HCT116 (cell line): ENCODE measurements at regions not wholly inside any gene's neighbourhood (a gene's known extent, or its start where the extent isn't known, plus 50 kb on each side); places are given as distances from the start of the nearest gene placed in this dataset.

Experiments used
- ATAC-seq: fragments of 200-7000 bp; cut with Tn5 transposase; 2 replicates; pipeline ENCODE4 v1.9.1; 2020; ENCODE audit warnings: mild to moderate bottlenecking, moderate library complexity
- BruUV-seq: library from RNA; stranded (reverse); fragments of 400-500 nt; replicated peaks from 2 replicates; lab custom pipeline; 2021; lab: Mats Ljungman, UMichigan
- CTCF ChIA-PET: fragments of 300-600 bp; sonication (Branson Sonifier 250); formaldehyde crosslinking; loops from one replicate; lab custom pipeline; 2021; ENCODE audit warnings: antibody characterized with exemption; lab: Charles Lee
- POLR2A ChIA-PET: fragments of 300-600, 350-600 bp; sonication (Branson Sonifier 250); formaldehyde crosslinking; loops from one replicate; lab custom pipeline; 2021; ENCODE audit warnings: antibody characterized with exemption; lab: Charles Lee
- RAD21 ChIA-PET, 2 experiments: fragments of 300-600 bp; sonication (Branson Sonifier 250); formaldehyde crosslinking; loops; one replicate each; lab custom pipeline; 2023; ENCODE audit warnings: low total read pairs in 2 of 2; ENCODE audit not compliant: uncharacterized antibody in 2 of 2, unreplicated experiment in 2 of 2, low non-redundant PET in 1 of 2; lab: Charles Lee
- DNase-seq: peaks from one replicate; pipeline ENCODE4 v3.0.0-alpha.2; 2010; ENCODE audit warnings: low read depth, low spot score
- H2AFZ ChIP-seq: fragments of 200-600 bp; shearing (Covaris generic), sonication (generic); 2 replicates; pipeline ENCODE4 v1.6.1; 2017; ENCODE audit warnings: low read depth, mixed run types, mixed read lengths, antibody characterized with exemption, low read length; ENCODE audit not compliant: poor library complexity, severe bottlenecking
- H3K27ac ChIP-seq: 2 replicates; pipeline ENCODE4 v1.5.1; 2012; ENCODE audit warnings: low read depth, low read length
- H3K27me3 ChIP-seq: fragments of 200-600 bp; sonication (generic); 2 replicates; pipeline ENCODE4 v1.6.1; 2016; ENCODE audit warnings: mixed run types, low read length, mixed read lengths; ENCODE audit not compliant: insufficient read depth
- H3K36me3 ChIP-seq, 2 experiments: fragments of 200-500 bp in 1 of 2; fragments of 200-600 bp in 1 of 2; sonication (Bioruptor generic) in 1 of 2; sonication (generic) in 1 of 2; 2 replicates each; pipeline versions ENCODE4 v1.5.1 to v1.6.1; 2014 to 2016; ENCODE audit warnings: low read length in 2 of 2, inconsistent platforms in 1 of 2, mixed read lengths in 1 of 2, mixed run types in 1 of 2; ENCODE audit not compliant: insufficient read depth in 2 of 2, control insufficient read depth in 1 of 2
- H3K4me1 ChIP-seq, 2 experiments: fragments of 200-600 bp in 1 of 2; sonication (generic) in 1 of 2; 2 replicates each; pipeline versions ENCODE4 v1.5.1 to v1.6.1; 2012 to 2017; ENCODE audit warnings: low read length in 2 of 2, inconsistent platforms in 1 of 2, mild to moderate bottlenecking in 1 of 2, mixed read lengths in 1 of 2, mixed run types in 1 of 2, moderate library complexity in 1 of 2; ENCODE audit not compliant: insufficient read depth in 2 of 2, control insufficient read depth in 1 of 2
- H3K4me2 ChIP-seq: fragments of 200-600 bp; sonication (generic); 2 replicates; pipeline ENCODE4 v1.6.1; 2017; ENCODE audit warnings: mixed run types, low read length, mixed read lengths
- H3K4me3 ChIP-seq, 2 experiments: fragments of 200-600 bp in 1 of 2; sonication (generic) in 1 of 2; replicated peaks in 1 of 2; 2 replicates each; pipeline ENCODE4 v1.5.1; 2011 to 2016; ENCODE audit warnings: low read length in 2 of 2, control low read depth in 1 of 2, low read depth in 1 of 2, mild to moderate bottlenecking in 1 of 2, mixed read lengths in 1 of 2, mixed run types in 1 of 2
- H3K79me2 ChIP-seq: fragments of 200-600 bp; sonication (generic); 2 replicates; pipeline ENCODE4 v1.6.1; 2017; ENCODE audit warnings: mild to moderate bottlenecking, mixed run types, low read length, moderate library complexity, mixed read lengths; ENCODE audit not compliant: insufficient read depth
- H3K9ac ChIP-seq: fragments of 200-600 bp; sonication (generic); 2 replicates; pipeline ENCODE4 v1.6.1; 2016; ENCODE audit warnings: low read length, mixed read lengths
- H3K9me2 ChIP-seq: fragments of 200-600 bp; sonication (generic), shearing (Covaris generic); 2 replicates; pipeline ENCODE4 v1.6.1; 2017; ENCODE audit warnings: mixed run types, mild to moderate bottlenecking, moderate library complexity; ENCODE audit not compliant: insufficient read depth
- H3K9me3 ChIP-seq, 2 experiments: fragments of 200-500 bp in 1 of 2; fragments of 200-600 bp in 1 of 2; sonication (Bioruptor generic) in 1 of 2; sonication (generic) in 1 of 2; 2 replicates each; pipeline ENCODE4 v1.6.1; 2014 to 2017; ENCODE audit warnings: low read length in 2 of 2, mixed read lengths in 2 of 2, inconsistent platforms in 1 of 2, low read depth in 1 of 2, mild to moderate bottlenecking in 1 of 2, mixed run types in 1 of 2, moderate library complexity in 1 of 2; ENCODE audit not compliant: control insufficient read depth in 1 of 2, insufficient read depth in 1 of 2
- H4K20me1 ChIP-seq: fragments of 200-600 bp; sonication (generic), shearing (Covaris generic); 2 replicates; pipeline ENCODE4 v1.6.1; 2017; ENCODE audit warnings: mixed run types, mild to moderate bottlenecking, moderate library complexity; ENCODE audit not compliant: insufficient read depth
- CEBPB ChIP-seq: IDR thresholded peaks from 2 replicates; pipeline ENCODE4 v1.6.1; 2012; ENCODE audit warnings: low read depth
- EGR1 ChIP-seq: IDR thresholded peaks from 2 replicates; pipeline ENCODE4 v1.6.1; 2012; ENCODE audit warnings: low read depth
- EZH2 ChIP-seq: fragments of 200-600 bp; sonication (generic); IDR thresholded peaks from 2 replicates; pipeline ENCODE4 v1.6.1; 2017; ENCODE audit warnings: antibody characterized with exemption, mixed run types
- JUND ChIP-seq: IDR thresholded peaks from 2 replicates; pipeline ENCODE4 v1.6.1; 2012
- TCF7L2 ChIP-seq: IDR thresholded peaks from 2 replicates; pipeline ENCODE4 v1.7.0; 2011; ENCODE audit warnings: borderline replicate concordance, inconsistent platforms; ENCODE audit not compliant: insufficient read depth, insufficient read length; ENCODE audit errors: extremely low read depth
- YY1 ChIP-seq: IDR thresholded peaks from 2 replicates; pipeline ENCODE4 v1.6.1; 2011; ENCODE audit warnings: low read length, low read depth, moderate library complexity, mild to moderate bottlenecking; ENCODE audit not compliant: insufficient replicate concordance; ENCODE audit errors: extremely low read depth
- ZBTB33 ChIP-seq: IDR thresholded peaks from 2 replicates; pipeline ENCODE4 v1.6.1; 2011; ENCODE audit warnings: mild to moderate bottlenecking, low read length, moderate library complexity; ENCODE audit not compliant: insufficient replicate concordance; ENCODE audit errors: extremely low read depth
- ZNF274 ChIP-seq: fragments of 200-500 bp; sonication (Bioruptor generic); IDR thresholded peaks from 2 replicates; pipeline ENCODE4 v1.6.1; 2014; ENCODE audit warnings: mild to moderate bottlenecking, low read depth, low read length, inconsistent platforms
- intact Hi-C: fragments of 100-400 bp; cut with micrococcal nuclease; formaldehyde crosslinking; loops from 2 replicates; pipeline ENCODE4 v1.10.0; 2022
- TF ChIP-seq, protein P1 (sequence below): IDR thresholded peaks from 2 replicates; pipeline ENCODE4 v1.6.1; 2012
- TF ChIP-seq, protein P2 (sequence below), 3 experiments: fragments of 200-600 bp in 1 of 3; sonication (generic) in 1 of 3; IDR thresholded peaks in 2 of 3; conservative IDR thresholded peaks in 1 of 3; 2 replicates each; pipeline ENCODE4 v1.5.1; 2012 to 2017; ENCODE audit warnings: low read depth in 2 of 3, low read length in 2 of 3, antibody characterized with exemption in 1 of 3, borderline replicate concordance in 1 of 3, control low read depth in 1 of 3, mild to moderate bottlenecking in 1 of 3, mixed read lengths in 1 of 3, mixed run types in 1 of 3, moderate library complexity in 1 of 3; ENCODE audit not compliant: insufficient read depth in 1 of 3

GRCh38 chr2:182616471-182617393, 99.3 kb upstream of the DNAJC10 start:
- no peak overlapping the region for H3K27ac ChIP-seq
- H3K36me3 ChIP-seq, result no peaks in the 10 kb centered on the region
- ATAC-seq (no peak), DNase-seq (no peak)
- H4K20me1 ChIP-seq, result no peaks in the 10 kb centered on the region
- no peak overlapping the region for H3K4me3 ChIP-seq
- ChIA-PET CTCF (no interaction called here), RAD21 (no interaction called here), POLR2A (no interaction called here)
- BruUV-seq, result no TSS peak
- no peaks in the 10 kb centered on the region for H3K27me3 ChIP-seq
- intact Hi-C loops, result no loop called here
- H3K79me2 ChIP-seq, result no peaks in the 10 kb centered on the region
- H3K9me2 ChIP-seq, result no peaks in the 10 kb centered on the region
- H3K4me1 ChIP-seq, result no peaks in the 10 kb centered on the region
- no peaks in the 10 kb centered on the region for H3K9me3 ChIP-seq
- H3K4me2 ChIP-seq, result no peak overlapping the region
- TF ChIP-seq TCF7L2, result no peak
- TF ChIP-seq JUND, result no peak
- no peak overlapping the region for H3K9ac ChIP-seq
- H2AFZ ChIP-seq, result no peak overlapping the region

DNA sequence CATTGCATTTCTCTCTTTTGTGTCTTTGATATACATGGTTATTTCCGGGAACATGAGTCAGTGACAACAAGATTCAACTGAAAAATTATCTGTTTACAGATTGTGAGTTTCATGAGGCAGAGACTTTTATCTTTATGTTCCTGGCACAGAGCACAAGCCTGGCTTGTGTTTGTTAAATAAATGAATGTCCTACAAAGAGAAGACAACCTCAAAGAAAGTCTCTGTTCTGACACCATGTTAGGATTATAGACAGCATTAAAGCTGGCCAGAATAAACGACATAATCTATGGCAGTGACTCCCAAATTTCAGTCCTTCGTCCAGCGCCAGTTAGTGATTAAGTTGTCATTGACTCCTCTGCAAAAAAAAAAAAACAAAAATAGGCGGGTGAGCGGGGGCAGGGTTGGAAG, 97.4 kb upstream of the DNAJC10 start:
- no peaks in the 10 kb centered on the region for H3K9me2 ChIP-seq
- H3K4me2 ChIP-seq, result no peak overlapping the region
- H2AFZ ChIP-seq, result no peak overlapping the region
- ATAC-seq, result no peak
- no peak overlapping the region for H3K9ac ChIP-seq
- POLR2A ChIA-PET, result no interaction called here
- no peaks in the 10 kb centered on the region for H3K36me3 ChIP-seq
- no peak overlapping the region for H3K4me3 ChIP-seq
- H3K79me2 ChIP-seq, result no peaks in the 10 kb centered on the region
- H3K4me1 ChIP-seq, result no peaks in the 10 kb centered on the region
- DNase-seq, result no peak
- H4K20me1 ChIP-seq, result no peaks in the 10 kb centered on the region
- no peak overlapping the region for H3K27ac ChIP-seq
- intact Hi-C loops, result no loop called here
- CTCF ChIA-PET, result no interaction called here
- RAD21 ChIA-PET, result no interaction called here
- no TSS peak for BruUV-seq
- H3K27me3 ChIP-seq, result no peaks in the 10 kb centered on the region
- no peaks in the 10 kb centered on the region for H3K9me3 ChIP-seq
- no peak for TF ChIP-seq JUND
- no peak for TF ChIP-seq CEBPB
- TF ChIP-seq YY1, result no peak
- TF ChIP-seq TCF7L2, result no peak
- no peak for TF ChIP-seq EGR1
- TF ChIP-seq, protein P1, sequence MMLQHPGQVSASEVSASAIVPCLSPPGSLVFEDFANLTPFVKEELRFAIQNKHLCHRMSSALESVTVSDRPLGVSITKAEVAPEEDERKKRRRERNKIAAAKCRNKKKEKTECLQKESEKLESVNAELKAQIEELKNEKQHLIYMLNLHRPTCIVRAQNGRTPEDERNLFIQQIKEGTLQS, result no peak
- TF ChIP-seq, protein P2, sequence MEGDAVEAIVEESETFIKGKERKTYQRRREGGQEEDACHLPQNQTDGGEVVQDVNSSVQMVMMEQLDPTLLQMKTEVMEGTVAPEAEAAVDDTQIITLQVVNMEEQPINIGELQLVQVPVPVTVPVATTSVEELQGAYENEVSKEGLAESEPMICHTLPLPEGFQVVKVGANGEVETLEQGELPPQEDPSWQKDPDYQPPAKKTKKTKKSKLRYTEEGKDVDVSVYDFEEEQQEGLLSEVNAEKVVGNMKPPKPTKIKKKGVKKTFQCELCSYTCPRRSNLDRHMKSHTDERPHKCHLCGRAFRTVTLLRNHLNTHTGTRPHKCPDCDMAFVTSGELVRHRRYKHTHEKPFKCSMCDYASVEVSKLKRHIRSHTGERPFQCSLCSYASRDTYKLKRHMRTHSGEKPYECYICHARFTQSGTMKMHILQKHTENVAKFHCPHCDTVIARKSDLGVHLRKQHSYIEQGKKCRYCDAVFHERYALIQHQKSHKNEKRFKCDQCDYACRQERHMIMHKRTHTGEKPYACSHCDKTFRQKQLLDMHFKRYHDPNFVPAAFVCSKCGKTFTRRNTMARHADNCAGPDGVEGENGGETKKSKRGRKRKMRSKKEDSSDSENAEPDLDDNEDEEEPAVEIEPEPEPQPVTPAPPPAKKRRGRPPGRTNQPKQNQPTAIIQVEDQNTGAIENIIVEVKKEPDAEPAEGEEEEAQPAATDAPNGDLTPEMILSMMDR (IDR thresholded peaks at IDR 0.05 in 2 of 3, conservative IDR thresholded peaks at IDR 0.05 in 1 of 3; ENCODE audit: borderline replicate concordance in 1 of 3, insufficient read depth in 1 of 3, low read depth in 2 of 3, low read length in 2 of 3), result no peak
- TF ChIP-seq ZNF274, result no peak
- TF ChIP-seq ZBTB33, result no peak
- TF ChIP-seq EZH2, result no peak
